ENCODE measurements at regions not wholly inside any gene's neighbourhood (a gene's known extent, or its start where the extent isn't known, plus 50 kb on each side); places are given as distances from the start of the nearest gene placed in this dataset.

DNA sequence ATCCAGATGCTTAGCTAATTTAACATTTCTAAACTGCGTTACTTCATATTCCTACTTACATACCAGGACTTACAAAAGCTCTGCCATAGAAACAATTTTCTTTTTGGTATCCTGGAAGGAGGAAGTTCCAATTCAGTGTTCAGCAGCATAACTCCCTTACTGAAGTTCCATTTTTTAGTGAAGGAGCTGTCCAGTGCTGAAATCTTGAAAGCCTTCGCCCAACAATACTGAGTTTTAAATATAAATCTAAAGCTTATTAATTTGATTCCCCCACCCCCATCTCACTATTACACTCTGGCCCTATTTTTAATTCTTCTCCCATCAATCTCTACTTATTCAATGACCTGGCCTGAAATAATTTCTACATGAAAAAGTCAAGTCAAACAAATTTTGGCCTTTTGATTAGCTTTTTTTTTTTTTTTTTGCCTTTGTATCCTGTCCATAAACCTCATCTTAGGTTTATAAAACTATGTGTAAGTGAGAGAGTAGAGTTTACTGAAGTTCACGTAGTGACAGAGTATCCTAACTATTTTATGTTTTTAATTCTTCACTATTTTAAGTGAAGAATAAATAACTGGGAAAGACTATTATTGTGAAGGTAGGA lies 323.0 kb upstream of the PLD5 start:
- no peak overlapping the region for H3K27ac ChIP-seq
- no peaks in the 10 kb centered on the region for H3K4me1 ChIP-seq
- H3K9me3 ChIP-seq = no peaks in the 10 kb centered on the region
- no peaks in the 10 kb centered on the region for H3K27me3 ChIP-seq (ENCODE audit: low read depth)
- no peak for ATAC-seq
- intact Hi-C loops (cut with DNase I) = no loop called here
- TF ChIP-seq, protein P1, sequence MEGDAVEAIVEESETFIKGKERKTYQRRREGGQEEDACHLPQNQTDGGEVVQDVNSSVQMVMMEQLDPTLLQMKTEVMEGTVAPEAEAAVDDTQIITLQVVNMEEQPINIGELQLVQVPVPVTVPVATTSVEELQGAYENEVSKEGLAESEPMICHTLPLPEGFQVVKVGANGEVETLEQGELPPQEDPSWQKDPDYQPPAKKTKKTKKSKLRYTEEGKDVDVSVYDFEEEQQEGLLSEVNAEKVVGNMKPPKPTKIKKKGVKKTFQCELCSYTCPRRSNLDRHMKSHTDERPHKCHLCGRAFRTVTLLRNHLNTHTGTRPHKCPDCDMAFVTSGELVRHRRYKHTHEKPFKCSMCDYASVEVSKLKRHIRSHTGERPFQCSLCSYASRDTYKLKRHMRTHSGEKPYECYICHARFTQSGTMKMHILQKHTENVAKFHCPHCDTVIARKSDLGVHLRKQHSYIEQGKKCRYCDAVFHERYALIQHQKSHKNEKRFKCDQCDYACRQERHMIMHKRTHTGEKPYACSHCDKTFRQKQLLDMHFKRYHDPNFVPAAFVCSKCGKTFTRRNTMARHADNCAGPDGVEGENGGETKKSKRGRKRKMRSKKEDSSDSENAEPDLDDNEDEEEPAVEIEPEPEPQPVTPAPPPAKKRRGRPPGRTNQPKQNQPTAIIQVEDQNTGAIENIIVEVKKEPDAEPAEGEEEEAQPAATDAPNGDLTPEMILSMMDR (IDR thresholded peaks at IDR 0.05) = no peak
- no peaks in the 10 kb centered on the region for H3K36me3 ChIP-seq
- H3K4me3 ChIP-seq = no peak overlapping the region
- no peak for DNase-seq

DNA sequence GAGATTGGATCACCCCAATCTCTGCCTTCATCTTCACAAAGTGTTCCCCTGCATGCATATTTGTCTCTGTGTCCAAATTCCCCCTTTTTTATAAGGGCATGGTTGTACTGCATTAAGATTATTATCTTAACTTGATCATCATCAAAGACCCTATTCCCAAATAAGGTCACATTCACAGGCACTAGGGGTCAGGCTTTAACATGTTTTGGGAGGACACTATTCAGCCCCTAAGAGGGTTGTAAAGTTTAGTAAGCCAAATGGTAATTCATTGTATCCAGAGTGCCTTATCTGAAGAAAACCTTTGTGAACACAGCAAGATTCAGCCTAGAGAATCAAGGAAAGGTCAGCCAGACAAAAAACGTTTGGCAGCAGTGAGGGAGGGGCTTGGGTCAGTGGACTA lies 317.6 kb upstream of the PLD5 start:
- DNase-seq = no peak
- no peaks in the 10 kb centered on the region for H3K9me3 ChIP-seq
- no peaks in the 10 kb centered on the region for H3K4me1 ChIP-seq
- H3K4me3 ChIP-seq = no peak overlapping the region
- no peak for ATAC-seq
- H3K27ac ChIP-seq = no peak overlapping the region
- TF ChIP-seq, protein P1 (IDR thresholded peaks at IDR 0.05) = no peak
- H3K36me3 ChIP-seq = no peaks in the 10 kb centered on the region
- no peaks in the 10 kb centered on the region for H3K27me3 ChIP-seq (ENCODE audit: low read depth)
- intact Hi-C loops (cut with DNase I) = no loop called here

DNA sequence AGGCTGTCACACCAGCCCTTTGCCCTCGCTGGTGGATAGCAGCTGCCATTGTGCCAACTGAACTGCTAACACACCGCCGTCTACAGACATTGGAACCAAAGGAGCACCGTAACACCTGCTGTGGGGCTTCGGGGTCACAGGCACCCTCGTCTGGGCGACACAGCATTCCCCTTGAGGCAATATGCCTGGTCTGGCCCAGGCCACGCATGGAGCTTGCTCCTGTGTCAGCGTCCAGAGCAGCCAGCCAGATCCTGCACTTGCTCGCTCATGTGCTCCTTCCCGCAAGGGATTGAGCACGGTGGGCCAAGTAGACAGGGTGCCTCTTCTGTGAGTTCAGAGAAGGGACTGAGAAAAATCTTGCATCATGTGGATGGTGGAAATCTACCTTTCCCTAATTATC lies 314.6 kb upstream of the PLD5 start:
- Histone ChIP-seq H3K27me3 (ENCODE audit: low read depth) (no peaks in the 10 kb centered on the region), H3K36me3 (no peaks in the 10 kb centered on the region), H3K4me1 (no peaks in the 10 kb centered on the region), H3K27ac (no peak overlapping the region), H3K9me3 (no peaks in the 10 kb centered on the region), H3K4me3 (no peak overlapping the region)
- intact Hi-C loops (cut with DNase I) = no loop called here
- TF ChIP-seq, protein P1 (IDR thresholded peaks at IDR 0.05) = no peak
- ATAC-seq (no peak), DNase-seq (no peak)

DNA sequence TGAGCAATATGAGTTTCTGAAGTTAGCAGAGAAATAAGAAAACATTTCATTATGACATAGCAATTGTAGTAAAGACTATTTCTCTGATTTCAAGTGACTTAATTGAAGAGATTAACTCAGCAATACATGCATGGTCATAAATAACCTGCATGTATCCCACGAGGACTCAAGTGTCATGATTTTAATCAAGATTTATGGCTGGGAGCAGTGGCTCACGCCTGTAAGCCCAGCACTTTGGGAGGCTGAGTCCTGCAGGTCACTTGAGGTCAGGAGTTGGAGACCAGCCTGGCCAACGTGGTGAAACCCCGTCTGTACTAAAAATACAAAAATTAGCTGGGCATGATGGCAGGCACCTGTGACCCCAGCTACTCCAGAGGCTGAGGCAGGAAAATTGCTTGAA lies 311.9 kb upstream of the PLD5 start:
- intact Hi-C loops (cut with DNase I) = no loop called here
- TF ChIP-seq, protein P1 (IDR thresholded peaks at IDR 0.05) = no peak
- no peaks in the 10 kb centered on the region for H3K36me3 ChIP-seq

DNA sequence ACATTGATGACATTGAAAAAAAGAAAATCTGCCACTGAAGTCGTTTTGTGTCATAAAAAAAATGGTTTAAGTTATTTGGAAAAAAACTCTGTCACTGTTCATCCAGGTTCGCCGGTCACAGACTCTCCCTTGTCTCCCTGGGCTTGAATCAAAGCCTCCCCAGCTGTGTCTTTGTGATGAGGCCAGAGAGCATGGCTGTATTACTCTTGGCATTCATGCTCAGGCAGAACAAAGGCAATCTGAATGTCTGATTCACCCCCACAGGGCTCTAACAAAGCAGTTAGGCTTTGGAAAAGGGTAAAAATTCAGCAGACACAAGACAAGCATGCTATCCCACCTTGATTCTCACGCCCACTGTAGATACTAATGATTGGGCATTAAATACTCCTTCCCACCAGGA lies 304.3 kb upstream of the PLD5 start:
- no peak for ATAC-seq

More for the DNA sequence above, 311.9 kb upstream of the PLD5 start:
- Histone ChIP-seq H3K4me3 (no peak overlapping the region), H3K27ac (no peak overlapping the region), H3K9me3 (no peaks in the 10 kb centered on the region), H3K27me3 (ENCODE audit: low read depth) (no peaks in the 10 kb centered on the region), H3K4me1 (no peaks in the 10 kb centered on the region)
- no peak for DNase-seq
- no peak for ATAC-seq

More for the DNA sequence above, 304.3 kb upstream of the PLD5 start:
- Histone ChIP-seq H3K36me3 (no peaks in the 10 kb centered on the region), H3K4me1 (no peaks in the 10 kb centered on the region), H3K27me3 (ENCODE audit: low read depth) (no peaks in the 10 kb centered on the region), H3K9me3 (no peaks in the 10 kb centered on the region), H3K4me3 (no peak overlapping the region), H3K27ac (no peak overlapping the region)
- TF ChIP-seq, protein P1 (IDR thresholded peaks at IDR 0.05) = no peak
- no peak for DNase-seq
- intact Hi-C loops (cut with DNase I) = no loop called here

Data from lower lobe of right lung (tissue), 2 donors.